GM21576 (cell line): ENCODE measurements at regions not wholly inside any gene's neighbourhood (a gene's known extent, or its start where the extent isn't known, plus 50 kb on each side); places are given as distances from the start of the nearest gene placed in this dataset.

ENCODE experiments used
- ATAC-seq: cut with Tn5 transposase; IDR thresholded peaks from one replicate; pipeline ENCODE4 v1.9.1; 2021; ENCODE audit warnings: mild to moderate bottlenecking, moderate library complexity; ENCODE audit not compliant: unreplicated experiment

DNA sequence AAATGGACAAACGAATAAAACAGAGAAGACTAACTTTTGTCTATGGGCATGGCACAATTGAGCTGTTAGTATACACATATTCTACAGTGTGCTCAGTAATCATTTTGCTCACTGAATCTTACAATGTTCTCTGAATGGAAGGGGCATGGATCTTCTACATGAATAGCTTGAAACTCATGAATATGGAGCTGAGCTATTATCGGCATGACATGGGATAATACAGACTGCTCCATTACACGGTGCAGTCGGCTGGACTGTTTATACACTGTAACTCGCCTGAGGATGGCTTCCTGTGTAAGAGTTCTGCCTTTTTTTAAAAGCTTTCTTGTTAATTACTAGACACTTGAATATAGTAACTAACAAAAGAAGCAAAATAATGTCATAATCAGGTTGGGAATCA lies 368.5 kb upstream of the MAD2L1 start:
- no peak for ATAC-seq

DNA sequence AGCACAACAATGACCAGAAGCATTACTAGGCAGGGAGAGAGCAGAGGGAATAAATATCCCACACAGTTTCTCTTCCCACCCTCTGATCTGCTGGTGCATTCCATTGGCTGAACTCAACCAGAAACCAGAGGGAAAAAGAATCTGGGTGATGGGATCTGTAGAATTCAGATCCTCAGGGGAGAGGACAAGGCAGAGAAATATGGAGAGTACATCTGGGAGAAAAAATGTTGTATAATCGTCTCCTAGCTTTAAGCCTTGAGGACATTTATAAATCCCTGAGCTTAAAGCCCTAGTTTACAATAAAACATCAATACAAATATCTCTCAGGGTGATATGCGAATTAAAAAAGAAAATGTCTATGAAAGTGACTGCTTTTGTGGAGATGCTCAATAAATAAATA lies 368.1 kb upstream of the MAD2L1 start:
- ATAC-seq, result no peak

DNA sequence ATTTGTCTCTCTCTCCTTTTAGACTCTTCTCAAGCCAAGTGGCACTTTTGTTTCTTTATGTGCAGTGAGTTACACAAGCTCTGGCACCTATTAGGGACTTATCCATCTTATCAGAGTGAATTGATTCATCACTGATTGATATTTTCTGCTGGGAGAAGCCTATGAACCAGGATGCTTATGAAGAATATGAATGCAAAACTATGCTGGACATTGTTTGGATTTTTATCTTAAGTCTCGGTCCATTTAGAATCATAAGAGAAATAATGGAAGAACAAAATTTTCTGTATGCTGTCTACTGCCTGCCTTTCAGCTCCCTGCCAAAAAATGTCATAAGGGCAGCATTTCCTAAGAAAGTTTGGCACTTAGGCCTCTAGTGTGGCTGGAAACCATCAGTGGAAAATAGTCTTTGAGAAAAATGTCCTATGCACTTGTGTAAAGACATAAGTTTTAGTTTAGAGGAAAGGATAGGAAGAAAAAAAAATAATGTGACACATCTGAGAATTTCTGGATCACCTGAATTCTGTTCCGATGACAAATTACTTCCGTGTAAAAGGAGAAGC lies 365.7 kb upstream of the MAD2L1 start:
- no peak for ATAC-seq

DNA sequence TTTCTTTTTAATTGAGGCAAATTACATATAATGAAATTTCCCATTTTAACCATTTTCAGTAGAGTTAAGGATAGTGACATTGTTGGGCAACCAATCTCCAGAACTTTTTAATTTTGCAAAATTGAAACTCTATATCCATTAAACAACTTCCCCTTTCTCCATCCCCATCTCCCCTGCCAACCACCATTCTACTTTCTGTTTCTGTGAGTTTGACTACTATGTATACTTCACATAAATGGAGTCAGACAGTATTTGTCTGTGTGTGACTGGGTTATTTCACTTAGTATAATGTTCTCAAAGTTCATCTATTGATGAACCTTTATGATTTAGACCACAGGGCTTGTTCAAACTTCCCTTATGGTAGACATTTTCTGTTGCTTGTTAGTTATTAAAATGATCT lies 364.5 kb upstream of the MAD2L1 start:
- no peak for ATAC-seq

DNA sequence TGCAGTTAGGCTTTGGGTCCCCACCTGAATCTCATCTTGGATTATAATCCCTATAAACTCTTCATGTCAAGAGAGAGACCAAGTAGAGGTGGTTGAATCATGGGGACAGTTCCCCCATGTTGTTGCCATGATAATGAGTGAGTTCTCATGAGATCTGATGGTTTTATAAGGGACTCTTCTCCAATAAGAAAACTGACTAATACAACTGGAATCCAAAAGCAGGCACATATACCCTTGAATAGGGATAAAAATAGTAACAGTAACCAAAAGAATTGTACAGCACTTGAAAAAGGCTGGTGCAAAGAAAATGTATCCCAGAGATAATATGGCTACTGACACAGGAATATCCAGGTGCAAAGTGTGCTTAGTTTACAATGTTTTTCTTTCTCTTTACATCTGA lies 351.5 kb upstream of the MAD2L1 start:
- no peak for ATAC-seq

DNA sequence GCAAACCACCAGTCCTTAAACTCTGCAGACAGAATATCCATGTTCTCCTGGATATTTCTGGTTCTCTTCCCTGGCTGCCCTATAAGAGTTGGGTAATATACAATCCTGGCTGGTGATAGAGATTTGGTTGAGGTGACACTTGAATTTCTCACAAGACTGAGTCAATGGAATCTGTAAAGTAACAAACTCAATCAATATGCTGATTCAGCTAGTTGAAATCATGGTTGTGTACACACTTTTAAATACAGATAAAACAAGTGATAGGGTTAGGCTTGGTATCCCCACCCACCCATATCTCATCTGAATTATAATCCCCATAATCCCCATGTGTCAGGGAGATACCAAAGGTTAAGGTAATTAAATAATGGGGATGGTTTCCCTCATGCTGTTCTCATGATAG lies 349.2 kb upstream of the MAD2L1 start:
- no peak for ATAC-seq

DNA sequence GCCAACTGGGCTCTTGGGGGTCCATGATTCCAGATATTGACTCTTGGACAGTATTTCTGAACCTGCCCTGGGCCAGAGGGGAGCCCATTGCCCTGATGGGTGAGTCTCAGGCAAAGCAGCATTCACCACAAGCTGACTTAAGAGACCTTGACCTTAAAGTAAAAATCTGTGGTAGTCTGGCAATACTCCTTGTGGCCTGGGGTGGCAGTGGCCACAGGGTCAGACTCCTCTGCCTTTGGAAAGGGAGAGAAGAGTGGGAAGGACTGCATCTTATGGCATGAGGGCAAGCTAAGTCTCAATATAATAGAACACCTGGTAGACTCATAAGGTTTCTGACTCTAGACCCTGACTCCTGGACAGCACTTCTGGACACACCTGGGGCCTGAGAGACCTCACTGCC lies 340.3 kb upstream of the MAD2L1 start:
- no peak for ATAC-seq

DNA sequence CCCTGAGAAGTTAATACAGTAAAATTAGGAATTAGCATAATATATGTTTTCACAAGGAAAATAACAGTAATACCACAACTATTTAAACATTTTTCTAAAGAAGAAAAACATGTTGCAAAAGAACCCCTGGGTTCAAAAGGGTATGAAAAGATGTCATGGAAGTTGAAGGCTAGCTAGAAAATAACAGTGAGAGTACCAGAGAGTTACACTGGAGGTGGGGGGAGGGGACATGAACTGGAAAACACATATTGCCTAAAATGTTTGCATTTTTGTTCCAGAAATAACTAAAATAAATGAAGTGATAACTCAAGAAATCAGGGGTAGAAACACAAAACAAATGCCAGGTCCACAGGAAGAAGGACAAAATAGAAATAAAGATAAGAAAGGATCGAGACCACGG lies 336.6 kb upstream of the MAD2L1 start:
- no peak for ATAC-seq

DNA sequence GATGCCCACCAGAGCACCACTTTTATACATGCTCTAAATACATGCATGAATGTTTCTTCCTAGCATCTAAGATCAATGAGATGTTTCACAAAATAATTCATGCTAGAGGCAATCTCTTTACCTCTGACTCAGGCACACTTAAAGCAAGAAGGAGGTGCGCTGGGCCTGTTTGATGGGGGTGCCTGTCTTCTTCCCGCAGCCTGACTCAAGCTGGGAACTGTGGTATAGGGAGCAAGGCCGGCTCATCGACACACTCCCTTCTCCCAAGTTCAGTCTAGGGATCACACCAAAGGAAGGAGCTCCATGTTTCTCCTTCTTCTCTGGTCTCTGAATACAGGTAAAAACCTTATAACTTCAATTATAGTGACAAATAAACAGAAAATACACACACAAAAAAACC lies 333.8 kb upstream of the MAD2L1 start:
- no peak for ATAC-seq

DNA sequence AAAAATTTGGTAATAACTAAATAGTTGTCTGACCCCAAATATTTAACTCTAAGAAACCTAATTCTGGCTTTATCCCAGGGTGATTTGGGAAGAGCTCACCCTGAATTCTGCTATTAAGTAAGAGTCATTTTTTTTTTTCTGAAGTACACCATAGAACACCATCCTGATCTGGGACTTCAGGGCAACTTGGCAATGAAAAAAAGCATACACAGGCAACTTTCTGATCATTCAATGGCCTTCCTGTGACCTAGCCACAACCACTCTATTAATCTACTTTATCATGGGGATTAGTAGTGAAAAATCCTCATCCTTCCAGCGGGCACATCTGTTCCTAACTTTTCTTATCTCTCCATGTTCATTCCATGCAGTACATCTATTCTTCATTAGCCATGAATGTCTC lies 333.2 kb upstream of the MAD2L1 start:
- ATAC-seq, result no peak

DNA sequence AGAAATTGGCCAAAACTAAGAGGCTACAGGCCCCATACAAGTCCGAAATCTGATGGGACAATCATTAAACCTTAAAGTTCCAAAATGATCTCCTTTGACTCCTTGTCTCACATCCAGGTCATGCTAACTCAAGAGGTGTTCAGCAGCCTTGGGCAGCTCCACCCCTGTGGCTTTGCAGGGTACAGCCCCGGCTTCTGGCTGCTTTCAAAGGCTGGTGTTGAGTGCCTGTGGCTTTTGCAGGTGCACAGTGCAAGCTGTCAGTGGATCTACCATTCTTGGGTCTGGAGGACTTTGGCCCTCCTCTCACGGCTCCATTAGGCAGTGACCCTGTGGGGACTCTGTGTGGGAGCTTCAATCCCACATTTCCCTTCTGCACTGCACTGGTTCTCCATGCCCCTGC lies 329.1 kb upstream of the MAD2L1 start:
- no peak for ATAC-seq

DNA sequence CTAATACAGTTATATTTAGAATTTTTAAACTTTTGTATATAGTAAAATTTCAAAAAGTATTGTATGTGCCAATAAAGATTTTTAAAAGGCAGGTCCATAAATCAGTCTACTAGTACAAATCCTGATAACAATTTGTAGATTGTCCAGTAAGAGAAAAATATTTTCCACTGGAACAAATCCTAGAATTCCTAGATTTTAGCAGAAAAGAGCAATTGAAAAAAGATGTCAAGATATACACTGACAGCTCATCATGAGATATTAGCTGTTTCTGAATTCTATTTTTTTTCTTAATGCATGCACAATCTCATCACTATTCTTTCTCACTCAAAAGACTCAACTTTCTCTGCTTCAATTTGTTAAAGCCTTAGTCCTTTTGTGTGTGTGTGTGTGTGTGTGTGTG lies 289.2 kb upstream of the MAD2L1 start:
- ATAC-seq, result no peak

DNA sequence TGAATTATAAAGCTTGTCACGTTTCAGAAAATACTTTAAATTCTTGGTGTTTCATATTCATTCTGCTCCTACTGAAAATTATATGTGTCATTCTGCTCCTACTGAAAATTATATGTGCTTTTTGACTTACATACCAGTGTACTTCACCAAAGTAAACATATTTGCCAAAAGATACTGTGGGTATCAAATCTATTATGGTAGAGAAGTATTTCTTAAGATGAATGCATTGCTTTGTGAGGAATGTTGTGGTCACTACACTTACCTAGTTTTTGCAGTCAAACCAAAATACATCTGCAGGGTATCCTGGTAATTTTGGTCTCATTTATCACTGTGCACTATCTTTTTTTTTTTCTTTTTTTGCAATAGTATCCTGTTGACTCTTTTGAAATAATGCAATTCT lies 287.7 kb upstream of the MAD2L1 start:
- no peak for ATAC-seq

DNA sequence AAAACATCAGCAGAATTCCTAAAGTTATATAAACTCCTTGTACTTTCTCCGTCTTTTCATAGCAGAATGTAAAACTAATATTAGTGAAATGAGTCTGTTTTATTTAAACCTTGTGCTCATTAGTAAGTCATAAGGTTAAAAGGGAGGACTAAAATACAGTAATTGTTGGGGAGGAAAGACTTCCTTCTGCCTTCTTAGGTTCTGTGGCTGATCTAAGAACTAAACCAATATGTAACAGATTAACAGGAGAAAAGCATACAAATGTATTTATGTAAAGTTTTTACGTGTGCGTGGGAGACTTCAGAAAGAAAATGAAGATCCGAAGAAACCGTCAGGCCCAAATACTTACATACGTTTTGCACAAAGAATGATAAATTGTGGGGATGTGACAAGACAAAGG lies 286.6 kb upstream of the MAD2L1 start:
- no peak for ATAC-seq

DNA sequence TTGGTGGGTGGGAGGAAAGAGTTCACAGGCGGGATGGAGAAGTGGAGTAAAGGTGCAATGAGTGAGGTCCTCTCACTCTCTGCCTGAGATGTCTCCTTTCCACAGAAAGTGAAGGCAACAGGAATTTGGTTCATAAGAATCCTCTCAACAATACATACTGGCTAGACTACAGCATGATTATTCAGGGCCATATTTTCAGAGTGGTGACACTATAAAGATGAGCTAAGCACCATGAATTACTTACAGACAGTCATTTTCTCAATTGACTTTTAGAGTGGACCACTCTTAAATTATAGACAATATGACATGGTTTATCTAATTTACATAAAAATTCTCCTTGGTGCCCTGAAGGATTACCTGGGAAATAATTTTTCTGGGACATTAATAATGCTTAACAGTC lies 286.1 kb upstream of the MAD2L1 start:
- no peak for ATAC-seq

DNA sequence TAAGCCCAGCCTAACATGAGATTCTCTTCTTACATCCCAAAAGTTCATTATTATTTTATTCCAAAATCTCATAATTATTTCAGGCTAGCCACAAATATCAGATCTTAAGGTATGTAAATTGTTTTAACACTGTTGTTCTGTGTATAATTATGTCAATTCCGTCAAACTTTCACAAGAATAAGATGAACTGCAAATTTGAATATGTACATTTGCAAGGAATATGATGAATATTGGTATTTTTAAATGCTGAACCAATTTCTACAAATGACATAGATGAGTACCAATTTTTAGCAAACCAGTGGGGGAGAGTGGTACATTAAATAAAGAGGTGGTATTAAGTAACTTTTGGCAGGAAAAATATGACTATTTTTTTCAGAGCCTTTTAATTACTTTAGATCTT lies 282.3 kb upstream of the MAD2L1 start:
- ATAC-seq, result no peak

DNA sequence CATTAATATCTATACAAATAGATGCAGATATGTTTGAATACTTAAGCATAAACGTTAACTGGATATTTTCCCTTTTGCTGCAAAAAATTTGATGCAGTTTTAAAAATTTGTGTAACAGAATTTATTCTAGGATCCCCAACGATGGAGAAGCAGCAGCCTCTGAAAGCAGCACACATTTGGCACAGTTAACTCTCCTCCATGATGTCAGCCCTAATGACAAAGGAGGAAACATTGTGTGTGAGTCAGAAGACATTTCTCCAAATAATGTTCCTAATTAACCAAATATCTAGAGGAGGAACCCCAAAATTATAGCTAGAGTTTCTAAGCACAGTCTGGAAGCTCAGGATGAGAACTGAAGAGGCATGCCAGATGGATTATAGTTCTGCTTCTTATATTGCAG lies 281.9 kb upstream of the MAD2L1 start:
- no peak for ATAC-seq

DNA sequence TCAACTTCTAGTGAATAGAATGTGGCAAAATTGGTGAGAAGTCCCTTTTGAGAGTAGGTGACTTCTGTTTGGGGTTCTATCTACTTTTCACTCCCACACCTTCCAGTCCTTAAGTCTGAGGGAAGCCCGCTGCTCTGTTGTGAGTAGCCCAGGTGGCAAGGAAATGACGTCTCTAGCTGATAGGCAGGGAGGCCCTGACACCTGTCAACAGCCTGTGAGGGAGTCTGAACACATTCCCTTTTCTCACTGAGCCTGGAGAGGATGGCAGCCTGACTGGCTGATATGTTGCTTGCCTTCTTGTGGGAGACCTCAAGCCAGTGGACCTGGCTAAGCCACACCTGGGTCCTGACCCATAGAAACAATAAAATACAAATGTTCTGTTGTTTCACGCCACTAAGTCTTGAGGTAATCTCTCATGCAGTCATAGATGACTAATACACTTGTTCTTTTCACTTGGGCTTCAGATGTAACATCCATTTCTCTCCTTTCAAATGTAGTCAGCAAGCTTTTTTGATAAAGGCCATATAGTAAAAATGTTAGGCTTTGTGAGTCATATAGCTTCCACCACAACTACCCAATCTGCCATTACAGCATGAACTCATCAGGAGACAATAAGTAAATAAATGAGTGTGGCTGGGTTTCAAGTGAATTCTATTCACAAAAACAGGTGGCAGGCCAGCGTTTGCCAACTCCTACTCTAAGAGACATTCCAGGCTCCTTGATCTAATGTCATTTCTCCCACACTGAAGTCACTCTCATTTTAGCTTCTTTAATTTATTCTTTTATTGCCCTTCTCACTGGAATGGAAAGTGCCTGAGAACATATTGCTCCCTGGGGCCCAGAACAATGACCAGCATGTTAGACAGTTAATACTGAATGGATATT lies 265.1 kb upstream of the MAD2L1 start:
- ATAC-seq, result no peak

DNA sequence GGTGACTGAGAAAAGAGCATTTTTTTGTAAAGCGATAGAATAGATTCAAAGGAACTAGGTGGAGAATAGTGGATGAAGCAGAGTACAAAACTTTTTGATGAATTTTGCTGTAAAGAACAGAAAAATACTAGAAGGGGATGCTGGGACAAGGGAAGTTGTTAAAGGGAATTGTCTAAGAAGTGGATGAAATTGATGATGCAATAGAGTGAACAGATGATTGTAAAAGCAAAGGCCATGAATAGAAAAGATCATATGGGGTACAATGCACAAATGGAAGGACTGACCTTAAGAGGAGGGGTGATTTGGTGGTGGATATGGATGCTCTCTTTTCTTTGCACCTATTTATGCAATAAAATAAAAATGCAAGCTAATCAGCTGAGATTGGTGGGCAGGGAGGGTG lies 262.7 kb upstream of the MAD2L1 start:
- ATAC-seq, result no peak

DNA sequence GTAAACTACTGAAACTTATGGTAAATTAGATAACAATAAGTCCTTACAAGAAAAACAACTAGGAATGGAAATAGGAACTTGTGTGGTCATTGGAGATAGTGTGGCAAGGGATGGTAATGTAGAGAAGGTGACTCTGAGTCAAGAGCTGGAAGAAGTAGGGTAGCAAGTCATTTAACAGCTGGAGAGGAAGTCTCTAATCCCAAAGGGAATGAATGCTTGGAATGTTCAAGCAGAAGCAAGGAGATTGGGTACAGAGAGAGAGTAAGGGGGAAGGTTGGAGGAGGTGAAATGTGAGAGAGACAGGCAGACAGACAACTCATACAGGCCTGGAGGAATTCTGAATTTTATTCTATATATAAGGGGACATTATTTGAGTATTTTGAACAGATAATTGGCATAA lies 260.6 kb upstream of the MAD2L1 start:
- no peak for ATAC-seq

DNA sequence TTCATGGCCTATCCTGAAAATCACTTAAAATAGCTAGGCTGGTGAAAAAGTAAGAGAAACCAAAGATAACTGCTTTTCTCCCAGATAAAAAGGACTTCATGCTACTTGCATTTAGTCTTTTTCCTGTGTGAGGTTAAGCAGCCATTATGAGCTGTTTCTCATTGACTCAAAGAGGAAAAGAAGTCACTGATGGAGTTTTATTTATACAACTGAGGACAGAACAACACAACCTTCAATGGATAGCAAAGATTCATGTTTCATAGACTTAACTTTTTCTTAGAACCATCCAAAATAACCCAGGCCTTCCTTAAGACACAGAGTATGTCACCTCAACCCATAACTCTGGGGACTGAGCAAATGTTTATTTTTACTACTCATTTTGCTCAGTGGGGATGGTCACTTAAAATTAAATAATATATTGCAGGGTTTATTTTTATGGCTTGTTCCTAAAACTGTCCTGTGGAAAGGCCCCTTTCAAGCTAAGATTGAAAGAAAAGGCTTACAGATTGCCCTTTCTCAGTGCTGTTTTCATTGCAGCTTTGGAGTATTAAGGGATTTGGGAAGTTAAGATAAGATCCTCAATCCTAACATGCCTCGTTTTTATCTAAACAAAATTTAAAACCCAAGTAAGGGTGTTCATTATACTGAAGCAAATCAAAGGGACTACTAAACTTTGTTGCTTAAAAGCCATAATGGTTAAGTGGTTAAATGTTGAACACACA lies 252.6 kb upstream of the MAD2L1 start:
- no peak for ATAC-seq

DNA sequence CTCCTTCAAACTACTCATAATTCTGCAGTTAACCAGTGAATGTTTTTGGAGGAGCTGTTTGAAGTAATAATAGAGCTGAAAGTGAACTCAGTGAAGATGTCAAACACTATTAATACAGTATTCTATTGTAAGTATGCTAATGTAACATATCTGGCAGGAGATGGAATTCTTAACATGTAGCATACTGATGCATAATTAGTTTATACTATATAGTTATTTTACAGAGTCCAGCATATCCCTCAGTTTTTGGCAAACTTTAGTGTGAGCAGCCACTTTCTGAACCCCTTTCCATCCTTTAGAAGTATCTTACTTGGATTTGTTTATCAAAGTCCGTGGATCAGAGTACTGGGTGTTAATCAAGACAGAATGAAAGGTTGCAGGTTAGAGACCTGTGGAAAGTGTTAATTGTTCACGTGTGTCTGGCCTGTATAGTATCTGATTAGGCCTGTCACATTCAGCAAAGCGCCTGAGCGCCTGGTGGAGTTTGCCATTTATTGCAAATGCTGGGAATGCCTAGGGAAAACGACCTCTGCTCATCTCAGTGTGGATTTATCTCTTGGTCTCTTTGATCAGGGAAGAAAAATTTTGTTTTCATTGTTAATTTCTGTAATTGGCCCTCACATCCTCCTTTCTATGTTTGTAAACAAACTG lies 251.7 kb upstream of the MAD2L1 start:
- no peak for ATAC-seq
